ENCODE measurements at regions not wholly inside any gene's neighbourhood (a gene's known extent, or its start where the extent isn't known, plus 50 kb on each side); places are given as distances from the start of the nearest gene placed in this dataset.

GRCh38 chr2:114219456-114219855 is 223.0 kb upstream of the DPP10 start:
- Histone ChIP-seq H3K27ac (ENCODE audit: low read depth in 1 of 2, low read length in 2 of 2) (no peak overlapping the region), H3K4me1 (ENCODE audit: control insufficient read depth in 4 of 4, insufficient read depth in 4 of 4, low read length in 3 of 4) (no peaks in the 10 kb centered on the region), H3K9me3 (ENCODE audit: control insufficient read depth in 4 of 4, low read length in 3 of 4) (no peaks in the 10 kb centered on the region), H3K4me3 (ENCODE audit: low read depth in 1 of 3, low read length in 3 of 3) (no peak overlapping the region), H3K36me3 (ENCODE audit: control insufficient read depth in 4 of 4, insufficient read depth in 3 of 4, low read depth in 1 of 4, low read length in 3 of 4) (no peaks in the 10 kb centered on the region), H3K27me3 (ENCODE audit: control insufficient read depth in 4 of 4, insufficient read depth in 4 of 4, low read length in 3 of 4) (no peaks in the 10 kb centered on the region), H3K9ac (ENCODE audit: low read depth in 1 of 2, low read length in 2 of 2) (no peak overlapping the region)
- TF ChIP-seq RAD21 (IDR thresholded peaks at IDR 0.05): no peak
- no peak for TF ChIP-seq GABPA (IDR thresholded peaks at IDR 0.05 in 1 of 2, conservative IDR thresholded peaks at IDR 0.05 in 1 of 2)
- TF ChIP-seq ZBTB33 (IDR thresholded peaks at IDR 0.05): no peak
- TF ChIP-seq ATF3 (IDR thresholded peaks at IDR 0.05): no peak
- TF ChIP-seq HNF4A (conservative IDR thresholded peaks at IDR 0.05): no peak
- TF ChIP-seq FOXA2 (IDR thresholded peaks at IDR 0.05): no peak
- no peak for TF ChIP-seq TAF1 (conservative IDR thresholded peaks at IDR 0.05)
- TF ChIP-seq CTCF (IDR thresholded peaks at IDR 0.05; ENCODE audit: low read depth, low read length, missing input control): no peak
- TF ChIP-seq FOXA1 (IDR thresholded peaks at IDR 0.05): no peak
- TF ChIP-seq YY1 (IDR thresholded peaks at IDR 0.05): no peak
- TF ChIP-seq MAX (IDR thresholded peaks at IDR 0.05): no peak
- TF ChIP-seq RXRA (IDR thresholded peaks at IDR 0.05): no peak
- no peak for TF ChIP-seq NR2F2 (IDR thresholded peaks at IDR 0.05)
- no peak for TF ChIP-seq SP1 (IDR thresholded peaks at IDR 0.05)
- TF ChIP-seq EGR1 (IDR thresholded peaks at IDR 0.05; ENCODE audit: low read depth in 2 of 2): no peak
- no peak for TF ChIP-seq JUND (IDR thresholded peaks at IDR 0.05)
- no peak for TF ChIP-seq REST (IDR thresholded peaks at IDR 0.05)
- TF ChIP-seq HNF4G (IDR thresholded peaks at IDR 0.05): no peak
- 71% methylated on average over 1 of the region's 1 CpG for WGBS
- DNase-seq (ENCODE audit: low spot score): no peak

Measured in liver (tissue), 8 donors.